RWPE2 (cell line): ENCODE measurements at regions not wholly inside any gene's neighbourhood (a gene's known extent, or its start where the extent isn't known, plus 50 kb on each side); places are given as distances from the start of the nearest gene placed in this dataset.

Experiments used
- ATAC-seq: fragments of 200-7000 bp; cut with Tn5 transposase; 3 replicates; pipeline ENCODE4 v1.9.1; 2021; ENCODE audit warnings: low read depth
- DNase-seq: peaks from one replicate; pipeline ENCODE4 v3.0.0-alpha.2; 2020; ENCODE audit warnings: low spot score
- H3K27ac ChIP-seq: fragments of 450-650 bp; 2 replicates; pipeline ENCODE4 v1.5.1; 2017; ENCODE audit warnings: mild to moderate bottlenecking; ENCODE audit not compliant: poor library complexity, severe bottlenecking
- H3K27me3 ChIP-seq: fragments of 250-450 bp; sonication (Bioruptor Pico); 2 replicates; pipeline ENCODE4 v1.5.1; 2021; ENCODE audit warnings: mild to moderate bottlenecking, moderate library complexity; ENCODE audit not compliant: insufficient read depth, poor library complexity, severe bottlenecking
- H3K36me3 ChIP-seq: fragments of 250-450 bp; sonication (Bioruptor Pico); 2 replicates; pipeline ENCODE4 v1.5.1; 2020; ENCODE audit warnings: low read depth, mild to moderate bottlenecking, moderate library complexity
- H3K4me1 ChIP-seq: fragments of 250-450 bp; sonication (Bioruptor Pico); 2 replicates; pipeline ENCODE4 v1.5.1; 2021; ENCODE audit warnings: mild to moderate bottlenecking, moderate library complexity; ENCODE audit not compliant: insufficient read depth, poor library complexity, severe bottlenecking
- H3K4me3 ChIP-seq: fragments of 250-450 bp; sonication (Bioruptor Pico); 2 replicates; pipeline ENCODE4 v1.5.1; 2021; ENCODE audit warnings: mild to moderate bottlenecking, moderate library complexity; ENCODE audit not compliant: severe bottlenecking
- H3K9me3 ChIP-seq: fragments of 250-450 bp; sonication (Bioruptor Pico); 2 replicates; pipeline ENCODE4 v1.5.1; 2021; ENCODE audit warnings: mild to moderate bottlenecking, moderate library complexity; ENCODE audit not compliant: severe bottlenecking
- TF ChIP-seq, protein P1 (sequence below): fragments of 450-650 bp; IDR thresholded peaks from one replicate; pipeline ENCODE4 v1.5.1; 2017; ENCODE audit warnings: mild to moderate bottlenecking, moderate library complexity; ENCODE audit not compliant: poor library complexity, severe bottlenecking

DNA sequence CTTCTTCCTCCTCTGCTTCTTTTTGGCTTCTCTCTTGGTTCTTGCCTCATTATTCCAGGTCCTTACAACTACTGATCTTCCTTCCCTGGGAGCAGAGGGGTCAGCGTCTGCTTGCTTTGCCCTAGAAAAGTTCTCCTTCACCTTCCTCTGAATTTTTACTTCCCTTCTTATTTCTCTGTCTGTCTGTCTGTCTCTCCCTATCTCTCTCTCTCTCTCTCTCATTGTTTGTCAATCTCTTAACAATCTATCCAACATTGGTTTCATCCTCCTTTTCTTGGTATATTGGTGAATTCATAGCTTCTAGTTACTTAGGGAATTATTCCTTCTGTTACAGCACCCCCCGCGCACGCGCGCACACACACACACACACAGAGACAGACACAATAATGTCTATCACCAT lies 559.1 kb downstream of the MN1 start:
- H3K27ac ChIP-seq, result no peak overlapping the region
- H3K4me1 ChIP-seq, result peaks cover 11% of the 10 kb centered on the region

DNA sequence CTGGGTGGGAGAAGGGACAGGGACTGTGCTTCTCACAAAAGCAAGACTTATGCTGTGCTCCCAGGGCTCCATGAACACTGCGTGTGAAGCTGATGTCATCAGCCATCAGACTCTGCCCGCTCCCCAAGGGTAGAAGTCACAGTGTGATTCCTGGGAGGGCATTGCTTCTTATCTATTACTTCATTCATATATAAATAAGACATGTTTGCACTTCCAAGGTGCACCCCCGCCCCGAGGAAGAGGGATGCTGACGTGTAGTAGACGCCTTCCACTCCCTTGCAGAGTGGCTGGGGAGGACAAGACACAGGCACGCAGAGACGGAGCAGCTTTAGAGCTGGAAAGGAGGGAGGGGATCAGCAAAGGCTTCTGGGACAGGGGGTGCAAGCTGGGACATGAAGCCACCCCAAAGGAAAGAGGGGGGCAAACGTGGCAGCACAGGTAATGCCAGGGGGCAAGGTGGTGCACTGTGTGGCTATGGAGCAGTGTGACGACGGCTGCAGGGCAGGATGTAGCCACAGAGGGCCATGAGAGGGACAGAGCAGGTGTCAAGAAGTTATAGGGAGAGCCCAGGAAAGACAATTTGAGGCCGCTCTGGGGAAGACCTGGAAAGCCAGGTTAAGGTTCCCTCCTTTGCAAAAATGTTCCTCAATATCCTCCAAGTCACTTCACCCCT lies 558.5 kb downstream of the MN1 start:
- no peaks in the 10 kb centered on the region for H3K27me3 ChIP-seq
- ATAC-seq (no peak), DNase-seq (no peak)
- no peak overlapping the region for H3K27ac ChIP-seq
- H3K36me3 ChIP-seq, result no peaks in the 10 kb centered on the region
- no peak overlapping the region for H3K4me3 ChIP-seq
- H3K4me1 ChIP-seq, result peaks cover 11% of the 10 kb centered on the region
- H3K9me3 ChIP-seq, result no peaks in the 10 kb centered on the region
- TF ChIP-seq, protein P1, sequence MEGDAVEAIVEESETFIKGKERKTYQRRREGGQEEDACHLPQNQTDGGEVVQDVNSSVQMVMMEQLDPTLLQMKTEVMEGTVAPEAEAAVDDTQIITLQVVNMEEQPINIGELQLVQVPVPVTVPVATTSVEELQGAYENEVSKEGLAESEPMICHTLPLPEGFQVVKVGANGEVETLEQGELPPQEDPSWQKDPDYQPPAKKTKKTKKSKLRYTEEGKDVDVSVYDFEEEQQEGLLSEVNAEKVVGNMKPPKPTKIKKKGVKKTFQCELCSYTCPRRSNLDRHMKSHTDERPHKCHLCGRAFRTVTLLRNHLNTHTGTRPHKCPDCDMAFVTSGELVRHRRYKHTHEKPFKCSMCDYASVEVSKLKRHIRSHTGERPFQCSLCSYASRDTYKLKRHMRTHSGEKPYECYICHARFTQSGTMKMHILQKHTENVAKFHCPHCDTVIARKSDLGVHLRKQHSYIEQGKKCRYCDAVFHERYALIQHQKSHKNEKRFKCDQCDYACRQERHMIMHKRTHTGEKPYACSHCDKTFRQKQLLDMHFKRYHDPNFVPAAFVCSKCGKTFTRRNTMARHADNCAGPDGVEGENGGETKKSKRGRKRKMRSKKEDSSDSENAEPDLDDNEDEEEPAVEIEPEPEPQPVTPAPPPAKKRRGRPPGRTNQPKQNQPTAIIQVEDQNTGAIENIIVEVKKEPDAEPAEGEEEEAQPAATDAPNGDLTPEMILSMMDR, result no peak

More for the DNA sequence above, 559.1 kb downstream of the MN1 start:
- Histone ChIP-seq H3K36me3 (no peaks in the 10 kb centered on the region), H3K9me3 (no peaks in the 10 kb centered on the region), H3K4me3 (no peak overlapping the region), H3K27me3 (no peaks in the 10 kb centered on the region)
- TF ChIP-seq, protein P1, result no peak
- ATAC-seq (no peak), DNase-seq (no peak)

DNA sequence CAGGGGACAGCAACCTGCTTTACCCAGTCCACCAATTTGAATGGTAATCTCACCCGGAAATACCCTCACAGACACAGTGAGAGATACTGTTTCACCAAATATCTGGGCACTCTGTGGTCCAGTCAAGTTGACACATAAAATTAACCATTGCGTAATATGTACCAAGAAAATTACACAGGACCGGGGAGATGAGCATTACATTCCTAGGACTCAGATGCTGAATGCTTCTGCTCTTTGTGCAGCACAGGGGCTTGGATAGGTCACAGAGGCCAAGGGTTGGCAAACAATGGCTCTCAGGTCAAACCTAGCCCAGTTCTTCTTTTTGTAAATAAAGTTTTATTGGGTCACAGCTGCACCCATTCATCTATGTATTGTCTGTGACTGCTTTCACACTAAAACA lies 557.2 kb downstream of the MN1 start:
- Histone ChIP-seq H3K27me3 (no peaks in the 10 kb centered on the region), H3K9me3 (no peaks in the 10 kb centered on the region), H3K36me3 (no peaks in the 10 kb centered on the region), H3K4me1 (peaks cover 3% of the 10 kb centered on the region), H3K4me3 (no peak overlapping the region), H3K27ac (no peak overlapping the region)
- no peak for DNase-seq
- ATAC-seq, result no peak
- TF ChIP-seq, protein P1, result no peak

DNA sequence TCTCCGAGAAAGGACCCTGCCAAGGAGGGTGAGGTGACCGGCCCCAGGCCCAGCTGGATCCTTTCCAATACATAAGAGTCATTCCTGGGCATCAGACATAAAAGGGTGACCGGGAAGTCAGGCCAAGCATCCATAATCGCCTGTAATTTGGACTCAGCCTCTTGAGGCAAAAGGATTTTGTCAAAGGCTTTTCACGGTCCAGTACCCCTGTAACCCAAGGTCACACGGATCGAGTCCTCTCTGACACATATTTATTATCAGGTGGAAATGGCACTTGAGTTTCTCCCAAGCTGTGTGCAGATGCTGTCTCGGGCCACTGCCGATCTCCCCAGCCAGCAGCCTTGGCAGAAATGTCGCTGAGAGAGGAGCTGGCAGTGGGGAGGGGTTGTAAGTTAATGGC lies 556.5 kb downstream of the MN1 start:
- DNase-seq, result no peak

DNA sequence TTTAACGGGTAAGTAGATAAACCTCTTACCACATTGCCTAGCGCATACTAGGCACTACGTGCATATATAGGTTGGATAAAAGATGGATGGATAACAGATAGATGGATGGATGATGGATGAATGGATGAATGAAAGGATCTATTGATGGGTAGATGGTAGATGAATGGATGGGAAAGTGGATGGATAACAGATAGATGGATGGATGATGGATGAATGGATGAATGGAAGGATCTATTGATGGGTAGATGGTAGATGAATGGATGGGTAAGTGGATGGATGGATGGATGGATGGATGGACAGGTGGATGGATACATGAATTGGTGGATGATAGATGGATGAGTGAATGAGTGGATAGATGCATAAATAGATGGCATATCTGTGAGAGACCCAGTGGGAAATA lies 555.0 kb downstream of the MN1 start:
- Histone ChIP-seq H3K9me3 (no peaks in the 10 kb centered on the region), H3K36me3 (no peaks in the 10 kb centered on the region), H3K4me1 (no peaks in the 10 kb centered on the region), H3K27me3 (no peaks in the 10 kb centered on the region), H3K4me3 (no peak overlapping the region), H3K27ac (no peak overlapping the region)
- TF ChIP-seq, protein P1, result no peak
- DNase-seq (no peak), ATAC-seq (no peak)

More for the DNA sequence above, 556.5 kb downstream of the MN1 start:
- no peak for ATAC-seq
- Histone ChIP-seq H3K4me3 (no peak overlapping the region), H3K9me3 (no peaks in the 10 kb centered on the region), H3K4me1 (no peaks in the 10 kb centered on the region), H3K27me3 (no peaks in the 10 kb centered on the region), H3K27ac (no peak overlapping the region), H3K36me3 (no peaks in the 10 kb centered on the region)
- TF ChIP-seq, protein P1, result no peak
